Chondrocyte (in vitro differentiated cells): ENCODE measurements at regions not wholly inside any gene's neighbourhood (a gene's known extent, or its start where the extent isn't known, plus 50 kb on each side); places are given as distances from the start of the nearest gene placed in this dataset.

ENCODE experiments used
- DNase-seq: peaks from one replicate; pipeline ENCODE4 v3.0.0; 2021; ENCODE audit warnings: mixed read lengths, low spot score
- H3K27ac Mint-ChIP-seq: one replicate; pipeline ENCODE4 v1.8.0; 2021; ENCODE audit warnings: mild to moderate bottlenecking, moderate library complexity, mixed read lengths; ENCODE audit not compliant: unreplicated experiment
- H3K27me3 Mint-ChIP-seq: 2 replicates; pipeline ENCODE4 v1.8.0; 2021; ENCODE audit warnings: low read depth, mixed read lengths
- H3K36me3 Mint-ChIP-seq: 2 replicates; pipeline ENCODE4 v1.8.0; 2021; ENCODE audit warnings: low read depth, mixed read lengths
- H3K4me1 Mint-ChIP-seq: 2 replicates; pipeline ENCODE4 v1.8.0; 2021; ENCODE audit warnings: low read depth, mild to moderate bottlenecking, mixed read lengths
- H3K4me3 Mint-ChIP-seq: one replicate; pipeline ENCODE4 v1.8.0; 2021; ENCODE audit warnings: mild to moderate bottlenecking, moderate library complexity, mixed read lengths; ENCODE audit not compliant: unreplicated experiment
- H3K9me3 Mint-ChIP-seq: 2 replicates; pipeline ENCODE4 v1.8.0; 2021; ENCODE audit warnings: low read depth, mixed read lengths
- CTCF ChIP-seq: fragments of 200-600 bp; sonication (generic); IDR thresholded peaks from 2 replicates; pipeline ENCODE4 v1.5.0; 2021; ENCODE audit warnings: antibody characterized with exemption, mild to moderate bottlenecking, moderate library complexity

DNA sequence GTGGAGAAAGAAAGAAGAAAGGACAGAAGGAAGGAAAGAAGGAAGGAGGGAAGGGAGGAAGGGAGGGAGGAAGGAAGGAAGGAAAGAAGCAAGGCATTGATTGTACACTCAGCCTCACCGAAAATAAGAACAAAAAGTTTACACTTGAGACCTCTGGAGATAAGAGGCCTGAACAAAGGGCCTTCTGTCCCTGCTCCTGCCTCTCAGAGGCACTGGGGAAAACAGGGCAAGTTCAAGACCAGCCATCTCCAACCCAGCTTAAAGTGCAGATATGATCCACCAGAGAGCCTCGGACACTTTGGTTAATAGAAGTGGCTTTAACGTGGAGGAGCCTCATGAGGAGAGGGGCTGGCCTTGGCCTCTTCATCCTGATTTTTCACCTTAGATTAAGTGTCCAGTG lies 582.9 kb upstream of the PPP2R3A start:
- H3K4me1 Mint-ChIP-seq: no peaks in the 10 kb centered on the region
- no peak for TF ChIP-seq CTCF

GRCh38 chr3:135383301-135383700 lies 582.2 kb upstream of the PPP2R3A start:
- H3K36me3 Mint-ChIP-seq: no peaks in the 10 kb centered on the region
- no peaks in the 10 kb centered on the region for H3K27me3 Mint-ChIP-seq
- no peak overlapping the region for H3K4me3 Mint-ChIP-seq
- TF ChIP-seq CTCF: no peak
- no peaks in the 10 kb centered on the region for H3K4me1 Mint-ChIP-seq
- H3K9me3 Mint-ChIP-seq: no peaks in the 10 kb centered on the region
- no peak overlapping the region for H3K27ac Mint-ChIP-seq
- no peak for DNase-seq

More for the DNA sequence above, 582.9 kb upstream of the PPP2R3A start:
- H3K36me3 Mint-ChIP-seq: no peaks in the 10 kb centered on the region
- no peak overlapping the region for H3K27ac Mint-ChIP-seq
- no peaks in the 10 kb centered on the region for H3K27me3 Mint-ChIP-seq
- no peak overlapping the region for H3K4me3 Mint-ChIP-seq
- H3K9me3 Mint-ChIP-seq: no peaks in the 10 kb centered on the region
- no peak for DNase-seq

DNA sequence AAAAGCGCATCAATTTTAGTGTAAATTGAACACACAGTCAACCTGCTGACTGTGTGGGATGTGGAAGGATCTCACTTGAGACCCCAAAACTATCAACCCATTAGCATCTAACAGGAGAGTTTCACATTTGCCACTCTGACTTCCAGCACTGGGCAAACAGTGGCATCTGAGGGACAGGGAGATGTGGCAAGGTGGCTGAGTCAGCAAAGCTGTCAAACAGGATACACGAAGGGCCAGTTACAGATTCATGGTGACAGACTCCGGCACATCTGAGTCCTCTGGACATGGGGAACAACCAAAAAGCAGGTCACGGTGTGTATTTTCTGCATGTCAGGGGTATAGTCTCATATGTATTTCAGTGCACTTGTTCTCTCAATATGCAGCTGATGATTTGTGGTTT lies 573.4 kb upstream of the PPP2R3A start:
- TF ChIP-seq CTCF: no peak
- no peaks in the 10 kb centered on the region for H3K27me3 Mint-ChIP-seq
- H3K36me3 Mint-ChIP-seq: no peaks in the 10 kb centered on the region
- peaks cover 21% of the 10 kb centered on the region for H3K9me3 Mint-ChIP-seq
- H3K4me1 Mint-ChIP-seq: peaks cover 18% of the 10 kb centered on the region
- no peak overlapping the region for H3K4me3 Mint-ChIP-seq
- DNase-seq: no peak
- H3K27ac Mint-ChIP-seq: no peak overlapping the region

DNA sequence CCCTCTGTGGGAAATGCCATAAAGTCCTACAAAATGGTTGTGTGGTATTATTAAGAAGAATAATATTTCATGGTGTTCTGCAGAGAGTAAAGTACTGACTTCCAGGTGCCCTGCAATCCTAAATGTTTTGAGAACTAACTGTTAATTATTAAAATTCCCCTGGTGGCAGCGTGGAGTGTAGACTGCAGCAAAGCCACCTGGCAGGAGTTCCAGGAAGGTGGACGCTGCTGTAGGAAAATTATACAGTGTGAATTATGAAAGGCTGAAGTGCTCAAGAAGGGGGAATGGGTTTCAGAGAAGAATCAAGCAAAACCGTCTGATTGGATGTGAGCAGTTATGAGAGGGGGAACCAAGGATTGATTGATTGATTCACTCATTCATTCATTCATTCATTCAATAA lies 572.4 kb upstream of the PPP2R3A start:
- no peaks in the 10 kb centered on the region for H3K36me3 Mint-ChIP-seq
- no peak for DNase-seq
- peaks cover 18% of the 10 kb centered on the region for H3K4me1 Mint-ChIP-seq
- no peak overlapping the region for H3K4me3 Mint-ChIP-seq
- H3K27ac Mint-ChIP-seq: peak overlapping the region; percentile 76
- no peak for TF ChIP-seq CTCF
- H3K9me3 Mint-ChIP-seq: peaks cover 23% of the 10 kb centered on the region
- no peaks in the 10 kb centered on the region for H3K27me3 Mint-ChIP-seq

DNA sequence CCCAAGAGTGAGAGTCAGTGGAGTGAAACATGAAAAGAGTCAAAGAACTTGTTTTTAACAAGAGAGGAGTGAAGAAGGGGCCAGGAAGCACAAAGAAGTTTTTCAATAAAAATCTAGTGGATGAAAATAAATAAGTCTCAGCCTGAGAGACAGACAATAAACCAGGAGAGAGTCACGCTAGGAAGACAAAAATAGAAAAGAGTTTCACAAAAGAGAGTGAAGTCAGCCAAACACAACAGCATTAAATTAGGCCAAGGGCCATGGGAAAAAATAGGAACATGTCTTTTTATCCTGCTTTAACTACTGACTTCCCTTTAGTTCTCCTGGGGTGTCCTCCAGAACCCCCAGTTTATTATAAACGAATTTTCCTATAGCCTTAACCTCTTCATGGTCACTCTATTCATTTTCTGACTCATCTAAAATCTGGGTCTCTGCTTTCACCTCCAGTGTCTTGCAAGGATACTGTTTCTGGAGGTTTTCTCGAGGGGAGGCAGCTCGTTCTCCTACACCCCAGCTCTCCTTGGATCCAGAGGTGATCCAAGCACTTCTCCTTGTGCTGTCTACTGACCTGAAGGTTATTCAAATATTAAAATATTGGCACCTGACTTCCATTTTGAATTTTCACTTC lies 571.5 kb upstream of the PPP2R3A start:
- no peak for DNase-seq
- H3K27ac Mint-ChIP-seq: peak overlapping the region; percentile 76
- no peaks in the 10 kb centered on the region for H3K27me3 Mint-ChIP-seq
- H3K9me3 Mint-ChIP-seq: peaks cover 28% of the 10 kb centered on the region
- H3K36me3 Mint-ChIP-seq: no peaks in the 10 kb centered on the region
- TF ChIP-seq CTCF: no peak
- H3K4me3 Mint-ChIP-seq: no peak overlapping the region
- H3K4me1 Mint-ChIP-seq: peaks cover 18% of the 10 kb centered on the region
